ENCODE measurements at regions not wholly inside any gene's neighbourhood (a gene's known extent, or its start where the extent isn't known, plus 50 kb on each side); places are given as distances from the start of the nearest gene placed in this dataset.

DNA sequence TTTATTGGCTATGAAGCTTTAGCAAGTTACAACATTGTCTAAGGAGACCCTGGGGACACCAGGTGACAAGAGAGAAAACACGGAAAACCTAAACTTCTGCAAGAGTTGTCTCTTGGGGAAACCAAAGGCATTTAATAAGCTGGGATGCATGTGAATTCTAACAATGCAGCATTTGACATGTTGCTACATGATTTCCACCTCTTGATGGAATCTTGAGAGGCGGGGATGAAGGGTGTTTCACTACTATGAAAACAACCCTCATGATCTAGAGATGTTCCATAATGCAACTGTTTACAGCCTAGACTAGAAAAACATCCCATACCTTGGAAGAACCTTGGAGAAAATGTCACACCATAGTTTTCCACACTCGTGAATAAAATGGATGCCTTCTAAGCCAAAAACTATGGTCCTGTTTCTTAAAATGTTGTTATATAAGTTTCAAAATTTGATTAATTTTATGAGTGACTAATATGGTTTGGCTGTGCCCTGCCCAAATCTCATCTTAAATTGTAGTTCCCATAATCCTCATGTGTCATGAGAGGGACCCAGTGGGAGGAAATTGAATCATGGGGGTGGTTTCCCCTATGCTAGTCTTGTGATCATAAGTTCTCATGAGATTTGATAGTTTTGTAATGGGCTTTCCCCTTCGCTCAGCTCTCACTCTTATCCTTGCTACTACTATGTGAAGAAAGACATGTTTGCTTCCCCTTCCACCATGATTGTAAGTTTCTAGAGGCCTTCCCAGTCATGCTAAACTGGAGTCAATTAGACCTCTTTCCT lies 164.6 kb downstream of the TNFSF13B start:
- TF ChIP-seq EZH2phosphoT487 (IDR thresholded peaks at IDR 0.05) (no peak), EZH2 (IDR thresholded peaks at IDR 0.05) (no peak)

Measured in neural progenitor cell (in vitro differentiated cells).